ENCODE measurements at regions not wholly inside any gene's neighbourhood (a gene's known extent, or its start where the extent isn't known, plus 50 kb on each side); places are given as distances from the start of the nearest gene placed in this dataset.

- H3K27me3 Mint-ChIP-seq (ENCODE audit: insufficient read depth, low read depth, poor library complexity): no peaks in the 10 kb centered on the region
- Histone ChIP-seq H3K4me3 (no peak overlapping the region), H3K27me3 (ENCODE audit: insufficient read depth) (no peaks in the 10 kb centered on the region), H3K27ac (ENCODE audit: low read depth) (no peak overlapping the region), H3K4me2 (no peak overlapping the region), H3K79me2 (replicated peaks; ENCODE audit: insufficient read depth) (no peaks in the 10 kb centered on the region), H3F3A (replicated peaks; ENCODE audit: low read depth) (no peaks in the 10 kb centered on the region), H4K20me1 (replicated peaks; ENCODE audit: insufficient read depth) (no peaks in the 10 kb centered on the region), H3K9me2 (ENCODE audit: insufficient read depth) (no peaks in the 10 kb centered on the region), H3K4me1 (ENCODE audit: insufficient read depth) (no peaks in the 10 kb centered on the region), H3K36me3 (ENCODE audit: insufficient read depth) (no peaks in the 10 kb centered on the region), H2AFZ (no peak overlapping the region)
- no peak for ATAC-seq
- 0 out of 3 replicates have a peak, but pooled peaks cover 3% of the 10 kb centered on the region for H3K9me3 Mint-ChIP-seq
- H3K27ac Mint-ChIP-seq: no peak overlapping the region; the same call in 1 of the 2 replicates
- no peak for TF ChIP-seq CTCF (conservative IDR thresholded peaks at IDR 0.05; ENCODE audit: low read depth in 2 of 2)
- no peak for TF ChIP-seq JUNB (IDR thresholded peaks at IDR 0.05; ENCODE audit: unreplicated experiment)
- TF ChIP-seq EZH2phosphoT487 (IDR thresholded peaks at IDR 0.05; ENCODE audit: unreplicated experiment): no peak
- TF ChIP-seq EZH2 (IDR thresholded peaks at IDR 0.05; ENCODE audit: low read depth, unreplicated experiment): no peak
- no peak for TF ChIP-seq ZNF462 (CRISPR knock-in tag; IDR thresholded peaks at IDR 0.05)
- TF ChIP-seq CREB1 (CRISPR knock-in tag; IDR thresholded peaks at IDR 0.05; ENCODE audit: low read depth): no peak
- no peak for TF ChIP-seq ETS1 (IDR thresholded peaks at IDR 0.05)
- peaks cover 3% of the 10 kb centered on the region; the same call in 2 of the 3 replicates for H3K4me1 Mint-ChIP-seq
- no peak for DNase-seq (ENCODE audit: low spot score)
- no peak overlapping the region for H3K4me3 Mint-ChIP-seq
- no peaks in the 10 kb centered on the region for H3K36me3 Mint-ChIP-seq (ENCODE audit: low read depth)
These were observed 772.9 kb downstream of the DIPK2A start for GRCh38 chr3:144744473-144744872.
